GM23338 (cell line): ENCODE measurements at regions not wholly inside any gene's neighbourhood (a gene's known extent, or its start where the extent isn't known, plus 50 kb on each side); places are given as distances from the start of the nearest gene placed in this dataset.

ENCODE experiments used
- CREB1 ChIP-seq: fragments of 250-450 bp; sonication (Bioruptor Pico); IDR thresholded peaks from 2 replicates; pipeline ENCODE4 v1.5.0; 2020; ENCODE audit warnings: low read depth, mild to moderate bottlenecking, moderate library complexity
- CTCF ChIP-seq, 2 experiments: fragments of 200-600 bp in 1 of 2; sonication (generic) in 1 of 2; conservative IDR thresholded peaks; 2 replicates each; pipeline versions ENCODE4 v1.5.1 to v1.6.1; 2016 to 2017; ENCODE audit warnings: antibody characterized with exemption in 2 of 2, low read depth in 2 of 2, mild to moderate bottlenecking in 2 of 2, moderate library complexity in 1 of 2
- ETS1 ChIP-seq: IDR thresholded peaks from 2 replicates; pipeline ENCODE4 v1.6.1; 2016; ENCODE audit warnings: antibody characterized with exemption
- EZH2 ChIP-seq: fragments of 200-600 bp; sonication (generic); IDR thresholded peaks from one replicate; pipeline ENCODE4 v1.8.0; 2017; ENCODE audit warnings: antibody characterized with exemption, mild to moderate bottlenecking, low read depth; ENCODE audit not compliant: unreplicated experiment
- EZH2phosphoT487 ChIP-seq: fragments of 200-600 bp; sonication (generic); IDR thresholded peaks from one replicate; pipeline ENCODE4 v1.8.1; 2018; ENCODE audit warnings: antibody characterized with exemption; ENCODE audit not compliant: unreplicated experiment
- POLR2AphosphoS5 ChIP-seq: IDR thresholded peaks from 2 replicates; pipeline ENCODE4 v1.6.1; 2016; ENCODE audit warnings: antibody characterized with exemption, low read depth
- REST ChIP-seq: IDR thresholded peaks from one replicate; pipeline ENCODE4 v1.6.1; 2018; ENCODE audit warnings: antibody characterized with exemption; ENCODE audit not compliant: unreplicated experiment
- STAT1 ChIP-seq: IDR thresholded peaks from one replicate; pipeline ENCODE4 v1.6.1; 2016; ENCODE audit warnings: antibody characterized with exemption; ENCODE audit not compliant: unreplicated experiment
- ZNF114 ChIP-seq: fragments of 250-450 bp; sonication (Bioruptor Pico); IDR thresholded peaks from 2 replicates; pipeline ENCODE4 v1.5.0; 2020; ENCODE audit warnings: mild to moderate bottlenecking, moderate library complexity
- ZNF331 ChIP-seq: fragments of 250-450 bp; sonication (Bioruptor Pico); IDR thresholded peaks from 2 replicates; pipeline ENCODE4 v1.5.0; 2020; ENCODE audit warnings: low read depth, mild to moderate bottlenecking, moderate library complexity
- ZNF462 ChIP-seq: fragments of 250-450 bp; sonication (Bioruptor Pico); IDR thresholded peaks from 2 replicates; pipeline ENCODE4 v1.5.0; 2020; ENCODE audit warnings: mild to moderate bottlenecking, moderate library complexity

DNA sequence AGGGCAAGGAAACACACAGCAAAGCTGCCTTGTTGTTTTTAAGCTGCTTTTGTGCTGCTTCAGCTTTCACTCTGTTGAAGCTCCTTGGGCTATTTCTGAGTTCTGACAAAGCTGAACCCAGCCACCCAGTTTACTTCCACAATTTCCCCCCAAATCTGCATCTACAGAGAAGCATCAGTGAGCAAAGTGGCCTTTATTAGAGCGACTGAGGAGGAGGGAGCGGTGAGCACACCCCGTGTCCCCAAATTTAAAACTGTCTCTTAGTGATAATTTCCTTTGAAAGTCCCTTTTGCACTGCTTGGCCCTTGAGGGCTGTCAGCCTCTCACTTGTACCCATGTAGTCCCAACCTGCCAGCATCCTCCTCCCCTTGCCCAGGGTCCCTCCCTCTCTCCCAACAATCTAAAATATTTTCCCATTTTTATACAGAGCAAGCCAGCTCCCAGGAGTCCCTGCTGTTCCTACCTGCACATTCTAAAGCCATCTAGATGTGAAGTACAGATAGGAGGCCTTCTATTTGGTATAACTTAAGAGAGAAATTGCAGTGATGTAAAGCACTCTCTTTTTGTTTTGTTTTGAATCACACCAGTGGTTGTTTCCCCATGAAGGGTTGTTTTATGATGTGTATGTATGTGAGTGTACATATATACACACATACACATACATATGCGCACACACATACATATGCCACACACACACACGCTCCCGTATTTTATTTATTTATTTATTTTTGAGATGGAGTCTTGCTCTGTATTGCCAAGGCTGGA, 313.5 kb downstream of the TLE4 start:
- TF ChIP-seq ETS1 (no peak), EZH2 (no peak), CTCF (conservative IDR thresholded peaks at IDR 0.05; ENCODE audit: low read depth in 2 of 2) (no peak), ZNF114 (CRISPR knock-in tag) (no peak), POLR2AphosphoS5 (no peak), REST (no peak), EZH2phosphoT487 (no peak), CREB1 (CRISPR knock-in tag) (no peak), STAT1 (no peak), ZNF331 (no peak), ZNF462 (CRISPR knock-in tag) (no peak)
